MM.1S (cell line): ENCODE measurements at regions not wholly inside any gene's neighbourhood (a gene's known extent, or its start where the extent isn't known, plus 50 kb on each side); places are given as distances from the start of the nearest gene placed in this dataset.

Experiments
- DNase-seq: peaks from one replicate; pipeline ENCODE4 v3.0.0-alpha.2; 2015
- H2AFZ ChIP-seq: fragments of 300-600 bp; sonication (generic); 2 replicates; pipeline ENCODE4 v1.6.0; 2016; ENCODE audit warnings: antibody characterized with exemption, low read length
- H3F3A ChIP-seq: fragments of 300-600 bp; sonication (generic); 2 replicates; pipeline ENCODE4 v1.6.1; 2016; ENCODE audit warnings: mild to moderate bottlenecking, antibody characterized with exemption, low read length, moderate library complexity, mixed read lengths; ENCODE audit not compliant: insufficient read depth
- H3K27ac ChIP-seq: fragments of 300-600 bp; sonication (generic); 2 replicates; pipeline ENCODE4 v1.5.1; 2016; ENCODE audit warnings: mild to moderate bottlenecking, low read length
- H3K27me3 ChIP-seq: fragments of 300-600 bp; sonication (generic); replicated peaks from 2 replicates; pipeline ENCODE4 v1.6.0; 2016; ENCODE audit warnings: low read length; ENCODE audit not compliant: insufficient read depth
- H3K36me3 ChIP-seq: fragments of 300-600 bp; sonication (generic); replicated peaks from 2 replicates; pipeline ENCODE4 v1.6.1; 2016; ENCODE audit warnings: mild to moderate bottlenecking, low read length, mixed read lengths; ENCODE audit not compliant: insufficient read depth
- H3K4me1 ChIP-seq: fragments of 300-600 bp; sonication (generic); 2 replicates; pipeline ENCODE4 v1.6.1; 2016; ENCODE audit warnings: low read length, mixed read lengths
- H3K4me2 ChIP-seq: fragments of 300-600 bp; sonication (generic); 2 replicates; pipeline ENCODE4 v1.6.0; 2016; ENCODE audit warnings: low read depth, low read length
- H3K4me3 ChIP-seq: fragments of 300-600 bp; sonication (generic); 2 replicates; pipeline ENCODE4 v1.5.1; 2016; ENCODE audit warnings: low read length, mixed read lengths
- H3K79me2 ChIP-seq: fragments of 300-600 bp; sonication (generic); 2 replicates; pipeline ENCODE4 v1.6.1; 2016; ENCODE audit warnings: mixed run types, low read length, mixed read lengths
- H3K9ac ChIP-seq: fragments of 300-600 bp; sonication (generic); 2 replicates; pipeline ENCODE4 v1.6.1; 2016; ENCODE audit warnings: low read length, mixed read lengths
- H3K9me2 ChIP-seq: fragments of 300-600 bp; sonication (generic); replicated peaks from 2 replicates; pipeline ENCODE4 v1.6.1; 2016; ENCODE audit warnings: mild to moderate bottlenecking, low read length, mixed read lengths; ENCODE audit not compliant: insufficient read depth
- H3K9me3 ChIP-seq: fragments of 300-600 bp; sonication (generic); replicated peaks from 2 replicates; pipeline ENCODE4 v1.6.1; 2016; ENCODE audit warnings: mild to moderate bottlenecking, low read length, mixed read lengths; ENCODE audit not compliant: insufficient read depth
- H4K20me1 ChIP-seq: fragments of 300-600 bp; sonication (generic); 2 replicates; pipeline ENCODE4 v1.6.1; 2016; ENCODE audit warnings: mild to moderate bottlenecking, low read length, moderate library complexity, mixed read lengths; ENCODE audit not compliant: insufficient read depth
- CTCF ChIP-seq: fragments of 300-600 bp; sonication (generic); IDR thresholded peaks from 2 replicates; pipeline ENCODE4 v1.5.1; 2016; ENCODE audit warnings: antibody characterized with exemption, low read length, mixed read lengths
- EZH2 ChIP-seq: fragments of 300-600 bp; sonication (generic); optimal IDR thresholded peaks from 2 replicates; pipeline ENCODE3; 2017; ENCODE audit warnings: low read depth, mild to moderate bottlenecking, antibody characterized with exemption, low read length, mixed read lengths
- EZH2phosphoT487 ChIP-seq: fragments of 300-600 bp; sonication (generic); IDR thresholded peaks from 2 replicates; pipeline ENCODE4 v1.6.1; 2018; ENCODE audit warnings: antibody characterized with exemption, low read length

- no peak overlapping the region for H3K4me3 ChIP-seq
- no peak for TF ChIP-seq EZH2phosphoT487
- TF ChIP-seq CTCF = no peak
- no peak for TF ChIP-seq EZH2
- no peak overlapping the region for H3K4me2 ChIP-seq
- H3F3A ChIP-seq = no peaks in the 10 kb centered on the region
- no peaks in the 10 kb centered on the region for H3K79me2 ChIP-seq
- no peaks in the 10 kb centered on the region for H3K9me3 ChIP-seq
- H3K9ac ChIP-seq = no peak overlapping the region
- no peaks in the 10 kb centered on the region for H3K27me3 ChIP-seq
- no peak for DNase-seq
- no peaks in the 10 kb centered on the region for H3K4me1 ChIP-seq
- H3K27ac ChIP-seq = no peak overlapping the region
- no peaks in the 10 kb centered on the region for H3K9me2 ChIP-seq
- no peak overlapping the region for H2AFZ ChIP-seq
- no peaks in the 10 kb centered on the region for H4K20me1 ChIP-seq
- H3K36me3 ChIP-seq = no peaks in the 10 kb centered on the region
Observed at GRCh38 chr2:37489041-37489456, 144.6 kb downstream of the QPCT start.

- H4K20me1 ChIP-seq = no peaks in the 10 kb centered on the region
- no peak overlapping the region for H3K4me3 ChIP-seq
- H3K9ac ChIP-seq = no peak overlapping the region
- no peak overlapping the region for H3K27ac ChIP-seq
- no peaks in the 10 kb centered on the region for H3K36me3 ChIP-seq
- no peak for TF ChIP-seq EZH2
- TF ChIP-seq CTCF = no peak
- no peak for TF ChIP-seq EZH2phosphoT487
- no peaks in the 10 kb centered on the region for H3K9me2 ChIP-seq
- H3K79me2 ChIP-seq = no peaks in the 10 kb centered on the region
- no peaks in the 10 kb centered on the region for H3K27me3 ChIP-seq
- no peak for DNase-seq
- H3F3A ChIP-seq = no peaks in the 10 kb centered on the region
- H2AFZ ChIP-seq = no peak overlapping the region
- no peak overlapping the region for H3K4me2 ChIP-seq
- H3K9me3 ChIP-seq = no peaks in the 10 kb centered on the region
- no peaks in the 10 kb centered on the region for H3K4me1 ChIP-seq
Observed at GRCh38 chr2:37489536-37489935, 145.1 kb downstream of the QPCT start.

- Histone ChIP-seq H3K4me3 (no peak overlapping the region), H4K20me1 (no peaks in the 10 kb centered on the region), H3K79me2 (no peaks in the 10 kb centered on the region), H2AFZ (no peak overlapping the region), H3K9ac (no peak overlapping the region), H3K9me3 (no peaks in the 10 kb centered on the region), H3K4me2 (no peak overlapping the region), H3K9me2 (no peaks in the 10 kb centered on the region), H3K27me3 (no peaks in the 10 kb centered on the region), H3K4me1 (no peaks in the 10 kb centered on the region), H3K36me3 (no peaks in the 10 kb centered on the region), H3K27ac (no peak overlapping the region), H3F3A (no peaks in the 10 kb centered on the region)
- no peak for DNase-seq
- no peak for TF ChIP-seq CTCF
- TF ChIP-seq EZH2phosphoT487 = no peak
- no peak for TF ChIP-seq EZH2
Observed at GRCh38 chr2:37493425-37493824, 149.0 kb downstream of the QPCT start.
